GM12892 (cell line): ENCODE measurements at regions not wholly inside any gene's neighbourhood (a gene's known extent, or its start where the extent isn't known, plus 50 kb on each side); places are given as distances from the start of the nearest gene placed in this dataset.

Source experiments
- POLR2A ChIP-seq: IDR thresholded peaks from 2 replicates; pipeline ENCODE4 v1.6.1; 2011; ENCODE audit warnings: low read depth, low read length, control low read depth
- POLR2AphosphoS5 ChIP-seq: IDR thresholded peaks from 2 replicates; pipeline ENCODE4 v1.6.1; 2011; ENCODE audit warnings: low read depth, low read length, control low read depth

DNA sequence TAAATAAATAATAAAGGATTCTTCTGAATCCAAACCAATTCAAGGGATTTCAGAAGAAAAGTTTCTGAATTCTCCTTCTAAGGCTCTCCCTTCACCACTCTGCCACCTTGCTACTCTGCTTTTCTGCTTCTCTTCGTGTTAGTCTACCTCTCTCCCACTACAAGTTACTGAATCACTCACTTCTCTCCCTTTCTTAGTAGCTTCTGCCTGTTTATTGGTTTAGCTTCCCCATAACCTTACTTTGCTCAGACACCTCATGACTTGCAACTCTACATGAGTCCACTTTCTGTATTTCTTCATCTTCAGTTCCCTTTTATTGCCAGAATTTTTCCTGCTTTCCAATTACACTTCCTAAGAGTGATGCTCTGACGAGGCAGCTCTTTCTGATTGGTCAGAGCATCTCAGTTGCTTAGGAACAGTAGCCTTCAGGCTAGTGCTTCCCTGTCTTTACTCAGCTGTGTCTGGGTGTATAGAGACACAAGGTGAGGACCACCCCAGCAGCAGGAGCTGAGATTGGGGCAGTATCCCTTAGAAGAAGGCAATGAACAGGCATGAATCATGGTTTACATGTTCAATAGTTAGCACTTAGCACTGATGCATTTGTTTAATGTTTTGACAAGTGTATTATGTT is 144.6 kb downstream of the SLC30A10 start:
- TF ChIP-seq POLR2AphosphoS5 (no peak), POLR2A (no peak)
